Kidney epithelial cell (primary cell): ENCODE measurements at regions not wholly inside any gene's neighbourhood (a gene's known extent, or its start where the extent isn't known, plus 50 kb on each side); places are given as distances from the start of the nearest gene placed in this dataset.

Source experiments
- DNase-seq: peaks from one replicate; pipeline ENCODE4 v3.0.0-alpha.2; 2010; ENCODE audit warnings: low read depth
- H3K27me3 ChIP-seq: 2 replicates; pipeline ENCODE4 v1.6.0; 2011; ENCODE audit warnings: low read length; ENCODE audit not compliant: control insufficient read depth, insufficient read depth
- H3K36me3 ChIP-seq: 2 replicates; pipeline ENCODE4 v1.5.1; 2011; ENCODE audit warnings: low read length; ENCODE audit not compliant: control insufficient read depth, insufficient read depth
- H3K4me3 ChIP-seq: 2 replicates; pipeline ENCODE4 v1.5.1; 2011; ENCODE audit warnings: low read depth, mild to moderate bottlenecking, control low read depth, low read length
- TF ChIP-seq, protein P1 (sequence below): IDR thresholded peaks from 2 replicates; pipeline ENCODE4 v1.5.1; 2011; ENCODE audit warnings: mild to moderate bottlenecking, moderate library complexity, low read length, control low read depth, inconsistent platforms; ENCODE audit not compliant: insufficient read depth, poor library complexity, severe bottlenecking

DNA sequence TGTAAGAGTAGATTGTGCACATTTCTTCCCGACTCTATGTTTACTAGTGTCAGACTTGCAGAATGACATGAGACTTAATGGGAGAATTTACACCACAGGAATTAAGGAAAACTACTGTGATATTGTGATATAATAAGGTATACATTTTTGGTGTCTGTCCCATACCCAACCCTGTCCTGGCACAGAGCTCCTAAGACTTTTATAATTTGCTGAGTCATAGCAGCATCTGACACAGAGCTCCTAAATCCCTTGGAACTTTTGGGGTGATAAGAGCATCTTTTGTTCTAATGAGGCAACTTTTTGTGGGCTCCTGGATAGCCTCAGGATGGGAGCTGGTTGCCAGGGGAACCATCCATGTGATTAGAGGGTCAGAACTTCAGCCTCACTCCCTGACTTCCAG is 1607.0 kb downstream of the RPA4 start:
- TF ChIP-seq, protein P1, sequence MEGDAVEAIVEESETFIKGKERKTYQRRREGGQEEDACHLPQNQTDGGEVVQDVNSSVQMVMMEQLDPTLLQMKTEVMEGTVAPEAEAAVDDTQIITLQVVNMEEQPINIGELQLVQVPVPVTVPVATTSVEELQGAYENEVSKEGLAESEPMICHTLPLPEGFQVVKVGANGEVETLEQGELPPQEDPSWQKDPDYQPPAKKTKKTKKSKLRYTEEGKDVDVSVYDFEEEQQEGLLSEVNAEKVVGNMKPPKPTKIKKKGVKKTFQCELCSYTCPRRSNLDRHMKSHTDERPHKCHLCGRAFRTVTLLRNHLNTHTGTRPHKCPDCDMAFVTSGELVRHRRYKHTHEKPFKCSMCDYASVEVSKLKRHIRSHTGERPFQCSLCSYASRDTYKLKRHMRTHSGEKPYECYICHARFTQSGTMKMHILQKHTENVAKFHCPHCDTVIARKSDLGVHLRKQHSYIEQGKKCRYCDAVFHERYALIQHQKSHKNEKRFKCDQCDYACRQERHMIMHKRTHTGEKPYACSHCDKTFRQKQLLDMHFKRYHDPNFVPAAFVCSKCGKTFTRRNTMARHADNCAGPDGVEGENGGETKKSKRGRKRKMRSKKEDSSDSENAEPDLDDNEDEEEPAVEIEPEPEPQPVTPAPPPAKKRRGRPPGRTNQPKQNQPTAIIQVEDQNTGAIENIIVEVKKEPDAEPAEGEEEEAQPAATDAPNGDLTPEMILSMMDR: no peak
- DNase-seq: no peak
- H3K27me3 ChIP-seq: no peaks in the 10 kb centered on the region

DNA sequence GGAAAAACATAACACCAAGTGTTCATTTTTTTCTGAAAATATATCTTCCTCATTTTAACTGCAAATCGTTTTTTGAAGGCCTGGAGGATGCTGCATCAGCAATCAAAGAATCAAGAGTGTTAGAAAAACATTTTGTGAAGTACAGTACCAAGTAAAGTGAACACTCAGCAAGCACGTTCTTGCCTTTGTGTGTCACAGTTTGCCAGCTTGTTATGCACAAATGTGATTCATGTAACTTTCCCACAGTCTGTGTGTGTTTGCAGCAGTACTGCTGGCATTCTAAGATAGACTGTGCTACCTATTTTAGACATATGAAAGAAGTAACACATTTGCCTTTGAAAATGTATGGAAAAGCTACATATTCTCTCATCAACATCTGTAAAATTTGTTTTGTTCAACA is 1617.7 kb downstream of the RPA4 start:
- TF ChIP-seq, protein P1: no peak
- Histone ChIP-seq H3K4me3 (no peak overlapping the region), H3K27me3 (no peaks in the 10 kb centered on the region), H3K36me3 (no peaks in the 10 kb centered on the region)
- no peak for DNase-seq

More for the DNA sequence above, 1607.0 kb downstream of the RPA4 start:
- H3K4me3 ChIP-seq: no peak overlapping the region
- H3K36me3 ChIP-seq: no peaks in the 10 kb centered on the region

DNA sequence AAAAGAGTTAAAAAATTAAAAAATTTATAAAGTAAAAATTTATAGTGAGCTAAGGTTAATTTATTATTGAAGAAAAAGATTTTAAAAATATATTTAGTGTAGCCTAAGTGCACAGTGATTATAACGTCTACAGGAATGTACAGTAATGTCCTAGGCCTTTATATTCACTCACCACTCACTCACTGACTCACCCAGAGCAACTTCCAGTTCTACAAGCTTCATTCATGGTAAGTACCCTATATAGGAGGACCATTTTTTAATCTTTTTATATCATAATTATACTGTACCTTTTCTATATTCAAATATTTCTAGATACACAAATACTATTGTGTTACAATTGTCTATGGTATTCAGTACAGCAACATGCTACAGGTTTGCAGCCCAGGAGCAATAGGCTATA is 1623.2 kb downstream of the RPA4 start:
- TF ChIP-seq, protein P1: no peak
- Histone ChIP-seq H3K4me3 (no peak overlapping the region), H3K27me3 (no peaks in the 10 kb centered on the region), H3K36me3 (no peaks in the 10 kb centered on the region)
- DNase-seq: no peak

DNA sequence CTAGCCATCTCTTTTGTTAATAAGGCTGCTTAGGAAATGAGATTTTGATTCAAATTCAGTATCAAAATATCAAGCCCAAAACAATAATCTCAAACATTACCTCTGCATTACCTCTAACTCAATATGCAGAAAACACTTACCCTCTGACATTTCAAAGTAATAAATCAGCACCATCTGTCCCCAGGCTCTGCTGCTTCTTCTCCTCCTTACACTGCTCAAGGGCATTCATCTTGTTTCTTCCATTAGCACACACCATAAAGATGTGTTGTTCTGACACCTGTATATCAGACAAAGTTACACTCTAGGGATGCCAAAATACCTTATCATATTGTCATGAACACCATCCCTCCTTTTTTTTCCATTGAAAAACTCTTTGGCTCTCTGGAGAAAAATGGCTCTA is 1630.3 kb downstream of the RPA4 start:
- no peaks in the 10 kb centered on the region for H3K36me3 ChIP-seq
- no peak for DNase-seq
- TF ChIP-seq, protein P1: no peak
- H3K27me3 ChIP-seq: no peaks in the 10 kb centered on the region
- no peak overlapping the region for H3K4me3 ChIP-seq

DNA sequence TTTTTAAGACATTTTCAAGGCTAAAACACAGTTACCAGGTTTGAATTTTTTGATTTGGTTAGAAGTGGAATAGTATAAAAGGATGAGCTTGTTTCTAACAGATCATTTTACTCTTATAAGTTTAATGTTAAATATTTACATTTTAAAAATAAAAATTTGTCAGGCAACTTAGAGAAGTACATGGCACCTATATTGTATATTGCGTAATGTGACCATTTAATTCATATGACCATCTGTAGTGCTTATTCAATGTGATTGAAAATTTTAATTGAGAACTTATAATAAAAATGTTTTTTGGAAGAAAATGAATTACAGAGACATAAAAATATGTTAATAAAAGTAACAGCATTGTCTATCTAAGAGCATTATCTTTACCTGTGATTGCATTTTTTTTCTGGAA is 1632.4 kb downstream of the RPA4 start:
- no peaks in the 10 kb centered on the region for H3K27me3 ChIP-seq
- TF ChIP-seq, protein P1: no peak

DNA sequence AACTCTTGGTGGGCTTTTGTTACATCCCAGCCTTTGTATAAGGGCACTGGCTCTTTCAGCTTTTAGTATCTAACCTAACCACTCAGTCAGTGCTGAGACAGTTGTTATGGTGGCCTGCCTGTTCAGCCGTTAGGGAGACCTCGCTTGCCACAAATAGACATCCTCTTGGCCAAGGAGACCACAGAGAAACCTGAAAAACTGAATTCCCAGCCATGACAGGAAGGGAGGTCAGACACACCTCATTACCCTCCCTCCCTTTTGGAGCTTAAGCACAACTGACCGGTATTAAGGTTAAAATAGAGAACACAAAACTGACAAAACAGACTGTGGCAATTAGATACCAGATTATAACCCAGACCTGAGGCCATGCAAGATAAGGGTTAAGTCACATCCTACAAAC is 1639.3 kb downstream of the RPA4 start:
- Histone ChIP-seq H3K36me3 (no peaks in the 10 kb centered on the region), H3K4me3 (no peak overlapping the region), H3K27me3 (no peaks in the 10 kb centered on the region)
- DNase-seq: no peak
- TF ChIP-seq, protein P1: no peak

More for the DNA sequence above, 1632.4 kb downstream of the RPA4 start:
- H3K36me3 ChIP-seq: no peaks in the 10 kb centered on the region
- H3K4me3 ChIP-seq: no peak overlapping the region
- DNase-seq: no peak
